Esophagus muscularis mucosa (tissue), 4 donors: ENCODE measurements at regions not wholly inside any gene's neighbourhood (a gene's known extent, or its start where the extent isn't known, plus 50 kb on each side); places are given as distances from the start of the nearest gene placed in this dataset.

Experiments used
- EP300 ChIP-seq: sonication (generic); formaldehyde crosslinking; IDR thresholded peaks from one replicate; pipeline ENCODE4 v1.6.1; 2017; ENCODE audit warnings: antibody characterized with exemption
- POLR2A ChIP-seq: fragments of 450-650 bp; IDR thresholded peaks from one replicate; pipeline ENCODE4 v1.6.1; 2017; ENCODE audit warnings: antibody characterized with exemption, moderate library complexity, mild to moderate bottlenecking, low read depth
- POLR2AphosphoS5 ChIP-seq, 2 donors: sonication (generic); formaldehyde crosslinking; IDR thresholded peaks; one replicate each; pipeline ENCODE4 v1.6.1; 2017; ENCODE audit warnings: antibody characterized with exemption in 2 of 2
- TF ChIP-seq, protein P1 (sequence below), 3 experiments: fragments of 200-600 bp in 2 of 3; fragments of 450-650 bp in 1 of 3; sonication (generic) in 2 of 3; IDR thresholded peaks; one replicate each; pipeline ENCODE4 v1.5.1; 2017 to 2019; ENCODE audit warnings: antibody characterized with exemption in 3 of 3, mild to moderate bottlenecking in 2 of 3, moderate library complexity in 1 of 3

GRCh38 chr3:145620002-145620401 lies 541.0 kb downstream of the PLOD2 start:
- TF ChIP-seq POLR2AphosphoS5 (IDR thresholded peaks at IDR 0.05) (no peak), POLR2A (no peak), EP300 (no peak)
- TF ChIP-seq, protein P1, sequence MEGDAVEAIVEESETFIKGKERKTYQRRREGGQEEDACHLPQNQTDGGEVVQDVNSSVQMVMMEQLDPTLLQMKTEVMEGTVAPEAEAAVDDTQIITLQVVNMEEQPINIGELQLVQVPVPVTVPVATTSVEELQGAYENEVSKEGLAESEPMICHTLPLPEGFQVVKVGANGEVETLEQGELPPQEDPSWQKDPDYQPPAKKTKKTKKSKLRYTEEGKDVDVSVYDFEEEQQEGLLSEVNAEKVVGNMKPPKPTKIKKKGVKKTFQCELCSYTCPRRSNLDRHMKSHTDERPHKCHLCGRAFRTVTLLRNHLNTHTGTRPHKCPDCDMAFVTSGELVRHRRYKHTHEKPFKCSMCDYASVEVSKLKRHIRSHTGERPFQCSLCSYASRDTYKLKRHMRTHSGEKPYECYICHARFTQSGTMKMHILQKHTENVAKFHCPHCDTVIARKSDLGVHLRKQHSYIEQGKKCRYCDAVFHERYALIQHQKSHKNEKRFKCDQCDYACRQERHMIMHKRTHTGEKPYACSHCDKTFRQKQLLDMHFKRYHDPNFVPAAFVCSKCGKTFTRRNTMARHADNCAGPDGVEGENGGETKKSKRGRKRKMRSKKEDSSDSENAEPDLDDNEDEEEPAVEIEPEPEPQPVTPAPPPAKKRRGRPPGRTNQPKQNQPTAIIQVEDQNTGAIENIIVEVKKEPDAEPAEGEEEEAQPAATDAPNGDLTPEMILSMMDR (IDR thresholded peaks at IDR 0.05): no peak
